Mammary epithelial cell (primary cell): ENCODE measurements at regions not wholly inside any gene's neighbourhood (a gene's known extent, or its start where the extent isn't known, plus 50 kb on each side); places are given as distances from the start of the nearest gene placed in this dataset.

Source experiments
- EZH2 ChIP-seq: IDR thresholded peaks from 2 replicates; pipeline ENCODE4 v1.6.1; 2012; ENCODE audit warnings: low read length, inconsistent platforms, borderline replicate concordance
- TF ChIP-seq, protein P1 (sequence below), 2 donors: IDR thresholded peaks in 1 of 2; conservative IDR thresholded peaks in 1 of 2; 2 replicates each; pipeline ENCODE4 v1.5.1; 2011 to 2012; ENCODE audit warnings: inconsistent platforms in 2 of 2, low read length in 2 of 2, mild to moderate bottlenecking in 2 of 2, control low read depth in 1 of 2, low read depth in 1 of 2; ENCODE audit not compliant: insufficient read depth in 1 of 2; ENCODE audit errors: extremely low read depth in 1 of 2

DNA sequence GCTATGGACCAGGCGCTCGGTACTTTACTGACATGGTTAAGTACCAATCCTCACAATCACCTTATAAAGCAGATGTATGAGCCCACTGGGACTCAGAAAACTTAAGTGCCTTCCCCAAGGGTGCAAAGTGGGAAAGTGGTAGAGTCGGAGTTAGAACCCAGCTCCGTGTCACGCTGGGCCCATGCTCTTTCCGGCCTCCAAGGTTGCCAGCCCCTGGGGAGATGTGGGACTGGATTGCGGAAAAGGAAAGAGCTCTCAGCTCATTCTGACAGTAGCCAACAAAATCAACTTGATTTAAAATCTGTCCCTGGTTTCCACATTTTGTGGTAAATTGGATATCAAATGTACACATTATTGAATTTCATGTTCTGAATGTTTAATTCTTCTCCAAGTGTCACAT lies 403.8 kb downstream of the DCDC2C start:
- TF ChIP-seq, protein P1, sequence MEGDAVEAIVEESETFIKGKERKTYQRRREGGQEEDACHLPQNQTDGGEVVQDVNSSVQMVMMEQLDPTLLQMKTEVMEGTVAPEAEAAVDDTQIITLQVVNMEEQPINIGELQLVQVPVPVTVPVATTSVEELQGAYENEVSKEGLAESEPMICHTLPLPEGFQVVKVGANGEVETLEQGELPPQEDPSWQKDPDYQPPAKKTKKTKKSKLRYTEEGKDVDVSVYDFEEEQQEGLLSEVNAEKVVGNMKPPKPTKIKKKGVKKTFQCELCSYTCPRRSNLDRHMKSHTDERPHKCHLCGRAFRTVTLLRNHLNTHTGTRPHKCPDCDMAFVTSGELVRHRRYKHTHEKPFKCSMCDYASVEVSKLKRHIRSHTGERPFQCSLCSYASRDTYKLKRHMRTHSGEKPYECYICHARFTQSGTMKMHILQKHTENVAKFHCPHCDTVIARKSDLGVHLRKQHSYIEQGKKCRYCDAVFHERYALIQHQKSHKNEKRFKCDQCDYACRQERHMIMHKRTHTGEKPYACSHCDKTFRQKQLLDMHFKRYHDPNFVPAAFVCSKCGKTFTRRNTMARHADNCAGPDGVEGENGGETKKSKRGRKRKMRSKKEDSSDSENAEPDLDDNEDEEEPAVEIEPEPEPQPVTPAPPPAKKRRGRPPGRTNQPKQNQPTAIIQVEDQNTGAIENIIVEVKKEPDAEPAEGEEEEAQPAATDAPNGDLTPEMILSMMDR (conservative IDR thresholded peaks at IDR 0.05 in 1 of 2, IDR thresholded peaks at IDR 0.05 in 1 of 2; ENCODE audit: extremely low read depth in 1 of 2, insufficient read depth in 1 of 2, low read depth in 1 of 2, low read length in 2 of 2): no peak
- no peak for TF ChIP-seq EZH2
